CD14-positive monocyte (primary cell): ENCODE measurements at regions not wholly inside any gene's neighbourhood (a gene's known extent, or its start where the extent isn't known, plus 50 kb on each side); places are given as distances from the start of the nearest gene placed in this dataset.

ENCODE experiments used
- DNase-seq, 3 donors: peaks; one replicate each; pipeline ENCODE4 v3.0.0-alpha.2; 2011 to 2022
- H2AFZ ChIP-seq: 2 replicates; pipeline ENCODE4 v1.6.0; 2012; ENCODE audit warnings: mild to moderate bottlenecking, low read depth, low read length, inconsistent platforms; ENCODE audit not compliant: insufficient read depth, poor library complexity, severe bottlenecking
- H3K27ac ChIP-seq, 2 donors: 1 replicate in 1 of 2; 2 replicates in 1 of 2; pipeline ENCODE4 v1.5.1; 2012 to 2013; ENCODE audit warnings: low read length in 2 of 2, control low read depth in 1 of 2, inconsistent platforms in 1 of 2, low read depth in 1 of 2, mild to moderate bottlenecking in 1 of 2
- H3K27me3 ChIP-seq, 2 donors: one replicate each; pipeline versions ENCODE4 v1.6.0 to v1.6.1; 2011 to 2013; ENCODE audit warnings: low read length in 2 of 2; ENCODE audit not compliant: control insufficient read depth in 2 of 2, insufficient read depth in 2 of 2
- H3K36me3 ChIP-seq, 2 donors: replicated peaks in 1 of 2; 1 replicate in 1 of 2; 2 replicates in 1 of 2; pipeline versions ENCODE4 v1.5.1 to v1.6.1; 2012 to 2013; ENCODE audit warnings: low read length in 2 of 2, control low read depth in 1 of 2, inconsistent platforms in 1 of 2, mild to moderate bottlenecking in 1 of 2; ENCODE audit not compliant: insufficient read depth in 2 of 2, control insufficient read depth in 1 of 2
- H3K4me1 ChIP-seq, 2 donors: 1 replicate in 1 of 2; 2 replicates in 1 of 2; pipeline versions ENCODE4 v1.5.1 to v1.6.1; 2012 to 2013; ENCODE audit warnings: low read length in 2 of 2, control low read depth in 1 of 2, inconsistent platforms in 1 of 2, mild to moderate bottlenecking in 1 of 2, moderate library complexity in 1 of 2; ENCODE audit not compliant: insufficient read depth in 2 of 2, control insufficient read depth in 1 of 2
- H3K4me2 ChIP-seq: replicated peaks from 2 replicates; pipeline ENCODE3; 2012; ENCODE audit warnings: low read length, moderate library complexity, mild to moderate bottlenecking; ENCODE audit not compliant: poor library complexity, severe bottlenecking; ENCODE audit errors: extremely low read depth
- H3K4me3 ChIP-seq, 3 experiments: fragments of 200-600 bp in 1 of 3; sonication (generic) in 1 of 3; replicated peaks in 1 of 3; 1 replicate in 2 of 3; 2 replicates in 1 of 3; pipeline ENCODE4 v1.5.1; 2011 to 2013; ENCODE audit warnings: low read length in 3 of 3, mild to moderate bottlenecking in 3 of 3, control low read depth in 2 of 3, low read depth in 2 of 3, inconsistent platforms in 1 of 3, moderate library complexity in 1 of 3
- H3K79me2 ChIP-seq: 2 replicates; pipeline ENCODE4 v1.6.0; 2012; ENCODE audit warnings: mild to moderate bottlenecking, control low read depth, inconsistent platforms, low read length, moderate library complexity; ENCODE audit not compliant: insufficient read depth
- H3K9ac ChIP-seq: 2 replicates; pipeline ENCODE4 v1.6.0; 2017; ENCODE audit warnings: low read length, mild to moderate bottlenecking; ENCODE audit not compliant: insufficient read depth, poor library complexity, severe bottlenecking
- H3K9me3 ChIP-seq, 2 donors: replicated peaks in 1 of 2; 1 replicate in 1 of 2; 2 replicates in 1 of 2; pipeline versions ENCODE4 v1.5.1 to v1.6.1; 2012 to 2013; ENCODE audit warnings: low read length in 2 of 2, control low read depth in 1 of 2; ENCODE audit not compliant: control insufficient read depth in 1 of 2, insufficient read depth in 1 of 2
- H4K20me1 ChIP-seq: 2 replicates; pipeline ENCODE4 v1.6.0; 2012; ENCODE audit warnings: mild to moderate bottlenecking, low read length, control low read depth, moderate library complexity; ENCODE audit not compliant: insufficient read depth
- H3K27ac Mint-ChIP-seq, 7 donors: one replicate each; pipeline ENCODE4 v1.8.0; 2020; ENCODE audit warnings: mild to moderate bottlenecking in 7 of 7, mixed read lengths in 7 of 7, moderate library complexity in 6 of 7, inconsistent platforms in 2 of 7
- H3K27me3 Mint-ChIP-seq, 3 donors: one replicate each; pipeline ENCODE4 v1.8.0; 2021 to 2022; ENCODE audit warnings: low read depth in 3 of 3, mild to moderate bottlenecking in 3 of 3, mixed read lengths in 3 of 3, moderate library complexity in 3 of 3, inconsistent platforms in 1 of 3
- H3K36me3 Mint-ChIP-seq, 2 donors: one replicate each; pipeline ENCODE4 v1.8.0; 2020; ENCODE audit warnings: mixed read lengths in 2 of 2, inconsistent platforms in 1 of 2, mild to moderate bottlenecking in 1 of 2
- H3K4me1 Mint-ChIP-seq: one replicate; pipeline ENCODE4 v1.8.0; 2020; ENCODE audit warnings: mild to moderate bottlenecking, mixed read lengths
- H3K4me3 Mint-ChIP-seq, 2 donors: one replicate each; pipeline ENCODE4 v1.8.0; 2020; ENCODE audit warnings: mild to moderate bottlenecking in 2 of 2, mixed read lengths in 2 of 2, moderate library complexity in 1 of 2
- H3K9me3 Mint-ChIP-seq, 7 donors: one replicate each; pipeline ENCODE4 v1.8.0; 2020 to 2022; ENCODE audit warnings: mixed read lengths in 7 of 7, mild to moderate bottlenecking in 6 of 7, moderate library complexity in 6 of 7, inconsistent platforms in 2 of 7
- CTCF ChIP-seq: fragments of 200-600 bp; IDR thresholded peaks from one replicate; pipeline ENCODE4 v1.8.0; 2022; ENCODE audit warnings: antibody characterized with exemption, mild to moderate bottlenecking
- WGBS: methylation state at CpG from one replicate; pipeline ENCODE4 v1.1.5; 2013; ENCODE audit warnings: missing lambda C conversion rate; ENCODE audit not compliant: insufficient coverage; 5-methylcytosine and 5-hydroxymethylcytosine counted together
- intact Hi-C, 2 donors: fragments of 100-400 bp; cut with micrococcal nuclease; formaldehyde crosslinking; loops; one replicate each; pipeline versions ENCODE4 v1.15.0 to v1.15.1; 2023

GRCh38 chr10:128435811-128436210, 309.6 kb upstream of the MKI67 start:
- intact Hi-C loops: no loop called here
- H3K4me2 ChIP-seq: no peak overlapping the region
- H3K4me3 Mint-ChIP-seq: no peak overlapping the region
- no peak overlapping the region for H2AFZ ChIP-seq
- no peak overlapping the region for H3K9ac ChIP-seq
- WGBS: no CpG with 5 or more reads among the region's 6 CpGs
- no peaks in the 10 kb centered on the region for H3K79me2 ChIP-seq
- H3K27ac Mint-ChIP-seq: no peak overlapping the region
- peaks cover 3 to 9% (median 4%) of the 10 kb centered on the region in 3 donors for H3K27me3 Mint-ChIP-seq
- no peaks in the 10 kb centered on the region for H3K36me3 Mint-ChIP-seq
- H3K4me1 ChIP-seq: no peaks in the 10 kb centered on the region
- H3K27ac ChIP-seq: no peak overlapping the region
- H3K27me3 ChIP-seq: no peaks in the 10 kb centered on the region
- H3K4me1 Mint-ChIP-seq: no peaks in the 10 kb centered on the region
- DNase-seq: no peak
- no peaks in the 10 kb centered on the region for H4K20me1 ChIP-seq
- H3K9me3 Mint-ChIP-seq: peaks cover 0 to 10% (median 5%) of the 10 kb centered on the region in 7 donors
- TF ChIP-seq CTCF: no peak
- H3K36me3 ChIP-seq: no peaks in the 10 kb centered on the region
- H3K4me3 ChIP-seq: no peak overlapping the region
- no peaks in the 10 kb centered on the region for H3K9me3 ChIP-seq

- no peak overlapping the region for H3K4me2 ChIP-seq
- no peak for TF ChIP-seq CTCF
- no peaks in the 10 kb centered on the region for H3K27me3 ChIP-seq
- H3K4me1 ChIP-seq: no peaks in the 10 kb centered on the region
- Mint-ChIP-seq H3K36me3 (no peaks in the 10 kb centered on the region), H3K9me3 (peaks cover 0 to 9% (median 5%) of the 10 kb centered on the region in 7 donors), H3K4me3 (no peak overlapping the region), H3K4me1 (no peaks in the 10 kb centered on the region), H3K27me3 (peaks cover 3 to 9% (median 4%) of the 10 kb centered on the region in 3 donors), H3K27ac (no peak overlapping the region)
- 89% methylated on average over 13 of the region's 13 CpGs for WGBS
- H4K20me1 ChIP-seq: no peaks in the 10 kb centered on the region
- H3K4me3 ChIP-seq: no peak overlapping the region
- DNase-seq: no peak
- no peak overlapping the region for H2AFZ ChIP-seq
- H3K27ac ChIP-seq: no peak overlapping the region
- intact Hi-C loops: no loop called here
- no peaks in the 10 kb centered on the region for H3K36me3 ChIP-seq
- no peaks in the 10 kb centered on the region for H3K9me3 ChIP-seq
- H3K9ac ChIP-seq: no peak overlapping the region
- H3K79me2 ChIP-seq: no peaks in the 10 kb centered on the region
Measured at GRCh38 chr10:128437786-128438345, 311.6 kb upstream of the MKI67 start.
